ENCODE measurements at regions not wholly inside any gene's neighbourhood (a gene's known extent, or its start where the extent isn't known, plus 50 kb on each side); places are given as distances from the start of the nearest gene placed in this dataset.

DNA sequence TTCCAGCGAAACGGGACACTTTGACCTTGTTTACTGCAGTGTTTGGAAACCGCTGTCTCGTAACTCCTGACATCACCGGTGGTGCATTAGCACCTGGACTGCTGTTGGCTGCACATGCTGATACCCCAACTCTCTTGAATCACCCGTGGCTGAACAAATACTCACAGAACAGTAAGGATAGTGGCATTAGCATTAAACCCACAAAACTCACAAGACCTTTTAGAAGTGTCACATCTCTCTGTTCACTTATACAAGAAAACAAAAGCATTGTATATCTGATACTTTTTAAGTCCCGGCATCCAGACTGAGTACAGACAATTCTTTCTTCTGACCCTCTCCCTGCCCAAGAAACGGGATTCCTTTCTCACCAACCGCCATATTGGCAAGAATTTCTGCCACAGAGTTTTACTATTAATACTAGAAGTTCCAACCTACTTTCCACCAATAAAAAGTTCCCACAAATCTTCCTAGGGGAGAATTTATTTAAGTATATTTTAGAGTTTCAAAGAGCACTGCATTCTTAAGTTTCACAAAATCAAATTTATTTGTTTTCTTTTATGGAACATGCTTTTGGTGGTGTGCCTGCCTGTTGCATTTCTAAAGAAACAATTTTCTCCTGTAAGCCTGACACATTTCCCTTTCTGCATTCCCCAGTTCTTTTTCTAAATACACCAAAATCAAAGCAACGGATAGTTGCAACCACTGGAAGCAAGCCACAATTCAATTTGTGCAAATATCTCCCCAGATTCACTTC lies 208.4 kb upstream of the KLF14 start:
- H3K9me3 Mint-ChIP-seq (ENCODE audit: insufficient read depth), result no peaks in the 10 kb centered on the region
- H3K4me1 Mint-ChIP-seq, result peaks cover 80% of the 10 kb centered on the region
- H3K27ac Mint-ChIP-seq, result peak overlapping the region; percentile 65
- peak; percentile 17 for ATAC-seq (ENCODE audit: low read depth)
- peak overlapping the region in 1 of 5 experiments; percentile 68 for H3K4me3 ChIP-seq (ENCODE audit: control extremely low read depth in 1 of 5, extremely low read depth in 1 of 5, insufficient read depth in 1 of 5, low read depth in 2 of 5, low read length in 4 of 5)
- intact Hi-C loops (cut with micrococcal nuclease), result loop anchor here (2.0 kb wide), 1 partner anchor 16 kb away; no protein-coding TSS in a partner anchor
- peaks cover 8% of the 10 kb centered on the region for H4K20me1 ChIP-seq (ENCODE audit: control insufficient read depth, insufficient read depth, low read length, poor library complexity, severe bottlenecking)
- H3K27me3 Mint-ChIP-seq, result no peaks in the 10 kb centered on the region
- CTCF ChIA-PET, result interaction anchor here (1.8 kb wide), 1 partner anchor 46 kb away, joined by 5 read pairs; no protein-coding TSS in a partner anchor
- H3K4me1 ChIP-seq (ENCODE audit: control insufficient read depth in 2 of 2, insufficient read depth in 2 of 2, low read length in 2 of 2), result peaks cover 34 to 38% of the 10 kb centered on the region in 2 donors
- H3K27ac ChIP-seq (ENCODE audit: low read length in 2 of 2), result peak overlapping the region; percentile 70 to 92
- WGBS (ENCODE audit: insufficient coverage), result 77% methylated on average over 9 of the region's 10 CpGs
- H3K36me3 ChIP-seq (replicated peaks in 1 of 2; ENCODE audit: control extremely low read depth in 1 of 2, control insufficient read depth in 1 of 2, extremely low read depth in 1 of 2, insufficient read depth in 2 of 2, low read length in 1 of 2), result peaks cover 15 to 17% of the 10 kb centered on the region in 2 experiments
- H3K9ac ChIP-seq (ENCODE audit: low read length), result peak overlapping the region; percentile 62
- H3K27me3 ChIP-seq (replicated peaks in 1 of 4; ENCODE audit: control extremely low read depth in 1 of 4, control insufficient read depth in 3 of 4, insufficient read depth in 4 of 4, low read length in 3 of 4), result no peaks in the 10 kb centered on the region
- peak; percentile 43 for DNase-seq
- H3K4me2 ChIP-seq (replicated peaks; ENCODE audit: low read depth, low read length, poor library complexity, severe bottlenecking), result peak overlapping the region; percentile 70
- TF ChIP-seq EZH2 (IDR thresholded peaks at IDR 0.05; ENCODE audit: borderline replicate concordance, insufficient read depth, low read depth, low read length, poor library complexity, severe bottlenecking), result no peak
- TF ChIP-seq, protein P1, sequence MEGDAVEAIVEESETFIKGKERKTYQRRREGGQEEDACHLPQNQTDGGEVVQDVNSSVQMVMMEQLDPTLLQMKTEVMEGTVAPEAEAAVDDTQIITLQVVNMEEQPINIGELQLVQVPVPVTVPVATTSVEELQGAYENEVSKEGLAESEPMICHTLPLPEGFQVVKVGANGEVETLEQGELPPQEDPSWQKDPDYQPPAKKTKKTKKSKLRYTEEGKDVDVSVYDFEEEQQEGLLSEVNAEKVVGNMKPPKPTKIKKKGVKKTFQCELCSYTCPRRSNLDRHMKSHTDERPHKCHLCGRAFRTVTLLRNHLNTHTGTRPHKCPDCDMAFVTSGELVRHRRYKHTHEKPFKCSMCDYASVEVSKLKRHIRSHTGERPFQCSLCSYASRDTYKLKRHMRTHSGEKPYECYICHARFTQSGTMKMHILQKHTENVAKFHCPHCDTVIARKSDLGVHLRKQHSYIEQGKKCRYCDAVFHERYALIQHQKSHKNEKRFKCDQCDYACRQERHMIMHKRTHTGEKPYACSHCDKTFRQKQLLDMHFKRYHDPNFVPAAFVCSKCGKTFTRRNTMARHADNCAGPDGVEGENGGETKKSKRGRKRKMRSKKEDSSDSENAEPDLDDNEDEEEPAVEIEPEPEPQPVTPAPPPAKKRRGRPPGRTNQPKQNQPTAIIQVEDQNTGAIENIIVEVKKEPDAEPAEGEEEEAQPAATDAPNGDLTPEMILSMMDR (IDR thresholded peaks at IDR 0.05), result no peak
- H3K79me2 ChIP-seq (ENCODE audit: control insufficient read depth, insufficient read depth, low read length), result peaks cover 97% of the 10 kb centered on the region
- no peak overlapping the region for H2AFZ ChIP-seq (ENCODE audit: insufficient read depth, low read depth, low read length, poor library complexity, severe bottlenecking)
- POLR2A ChIA-PET, result interaction anchor here (1.2 kb wide), 1 partner anchor 12 kb away, joined by 3 read pairs; no protein-coding TSS in a partner anchor
- H3K4me3 Mint-ChIP-seq, result peak overlapping the region; percentile 76
- H3K9me3 ChIP-seq (ENCODE audit: control extremely low read depth in 1 of 3, control insufficient read depth in 2 of 3, insufficient read depth in 1 of 3, low read length in 2 of 3), result no peaks in the 10 kb centered on the region

All from B cell (primary cell).